ENCODE measurements at regions not wholly inside any gene's neighbourhood (a gene's known extent, or its start where the extent isn't known, plus 50 kb on each side); places are given as distances from the start of the nearest gene placed in this dataset.
"Not testable (repeated sequence)": the region's sequence is repeated elsewhere in the genome, so short reads cannot be mapped to it uniquely, and the experiment has no call there.

- Histone ChIP-seq H3K27me3 (ENCODE audit: insufficient read depth, poor library complexity, severe bottlenecking) (no peaks in the 10 kb centered on the region), H3K27ac (ENCODE audit: poor library complexity, severe bottlenecking) (no peak overlapping the region), H3K4me1 (ENCODE audit: insufficient read depth, poor library complexity, severe bottlenecking) (no peaks in the 10 kb centered on the region), H3K9me3 (ENCODE audit: severe bottlenecking) (no peaks in the 10 kb centered on the region), H3K4me3 (ENCODE audit: severe bottlenecking) (no peak overlapping the region), H3K36me3 (ENCODE audit: low read depth) (no peaks in the 10 kb centered on the region)
- DNase-seq (ENCODE audit: low spot score) (no peak), ATAC-seq (ENCODE audit: low read depth) (no peak)
- TF ChIP-seq CTCF (IDR thresholded peaks at IDR 0.05; ENCODE audit: poor library complexity, severe bottlenecking): no peak
Observed at GRCh38 chr13:87590518-87590917, 80.7 kb upstream of the SLITRK5 start.

- DNase-seq (ENCODE audit: low spot score); H3K4me3 ChIP-seq (ENCODE audit: severe bottlenecking); H3K27me3 ChIP-seq (ENCODE audit: insufficient read depth, poor library complexity, severe bottlenecking); H3K4me1 ChIP-seq (ENCODE audit: insufficient read depth, poor library complexity, severe bottlenecking); H3K27ac ChIP-seq (ENCODE audit: poor library complexity, severe bottlenecking); H3K9me3 ChIP-seq (ENCODE audit: severe bottlenecking); ATAC-seq (ENCODE audit: low read depth); H3K36me3 ChIP-seq (ENCODE audit: low read depth): not testable (repeated sequence)
Observed at GRCh38 chr13:87604437-87604836, 66.7 kb upstream of the SLITRK5 start.

- no peak for TF ChIP-seq CTCF (IDR thresholded peaks at IDR 0.05; ENCODE audit: poor library complexity, severe bottlenecking)
- no peak for ATAC-seq (ENCODE audit: low read depth)
- Histone ChIP-seq H3K9me3 (ENCODE audit: severe bottlenecking) (no peaks in the 10 kb centered on the region), H3K4me1 (ENCODE audit: insufficient read depth, poor library complexity, severe bottlenecking) (no peaks in the 10 kb centered on the region), H3K36me3 (ENCODE audit: low read depth) (no peaks in the 10 kb centered on the region), H3K27ac (ENCODE audit: poor library complexity, severe bottlenecking) (no peak overlapping the region), H3K4me3 (ENCODE audit: severe bottlenecking) (no peak overlapping the region), H3K27me3 (ENCODE audit: insufficient read depth, poor library complexity, severe bottlenecking) (no peaks in the 10 kb centered on the region)
- DNase-seq (ENCODE audit: low spot score): no peak
Observed at GRCh38 chr13:87607266-87607665, 63.9 kb upstream of the SLITRK5 start.

GRCh38 chr13:87614276-87614675 lies 56.9 kb upstream of the SLITRK5 start:
- DNase-seq (ENCODE audit: low spot score) (no peak), ATAC-seq (ENCODE audit: low read depth) (no peak)
- TF ChIP-seq CTCF (IDR thresholded peaks at IDR 0.05; ENCODE audit: poor library complexity, severe bottlenecking): no peak
- Histone ChIP-seq H3K4me1 (ENCODE audit: insufficient read depth, poor library complexity, severe bottlenecking) (no peaks in the 10 kb centered on the region), H3K9me3 (ENCODE audit: severe bottlenecking) (no peaks in the 10 kb centered on the region), H3K4me3 (ENCODE audit: severe bottlenecking) (no peak overlapping the region), H3K27me3 (ENCODE audit: insufficient read depth, poor library complexity, severe bottlenecking) (no peaks in the 10 kb centered on the region), H3K36me3 (ENCODE audit: low read depth) (no peaks in the 10 kb centered on the region), H3K27ac (ENCODE audit: poor library complexity, severe bottlenecking) (no peak overlapping the region)
